ENCODE measurements at regions not wholly inside any gene's neighbourhood (a gene's known extent, or its start where the extent isn't known, plus 50 kb on each side); places are given as distances from the start of the nearest gene placed in this dataset.

GRCh38 chr1:114314098-114314497, 160.4 kb upstream of the SYT6 start:
- DNase-seq (ENCODE audit: low read depth in 2 of 2), result no peak

- peak; percentile 90 to 91 for DNase-seq (ENCODE audit: low read depth in 2 of 2)
These were observed 157.1 kb upstream of the SYT6 start for GRCh38 chr1:114310695-114311271.

GRCh38 chr1:114302821-114303220, 149.2 kb upstream of the SYT6 start:
- DNase-seq (ENCODE audit: low read depth in 2 of 2), result no peak

- no peak for DNase-seq (ENCODE audit: low read depth in 2 of 2)
These were observed 145.8 kb upstream of the SYT6 start for GRCh38 chr1:114299331-114299975.

GRCh38 chr1:114298008-114298407, 144.3 kb upstream of the SYT6 start:
- DNase-seq (ENCODE audit: low read depth in 2 of 2), result no peak

- no peak for DNase-seq (ENCODE audit: low read depth in 2 of 2)
These were observed 142.7 kb upstream of the SYT6 start for GRCh38 chr1:114296413-114296812.

- no peak for DNase-seq (ENCODE audit: low read depth in 2 of 2)
These were observed 141.7 kb upstream of the SYT6 start for GRCh38 chr1:114295321-114295720.

- DNase-seq (ENCODE audit: low read depth in 2 of 2), result no peak
These were observed 139.2 kb upstream of the SYT6 start for GRCh38 chr1:114292835-114293234.

GRCh38 chr1:114292194-114292593, 138.5 kb upstream of the SYT6 start:
- no peak for DNase-seq (ENCODE audit: low read depth in 2 of 2)

- DNase-seq (ENCODE audit: low read depth in 2 of 2), result no peak
These were observed 137.1 kb upstream of the SYT6 start for GRCh38 chr1:114290776-114291175.

- no peak for DNase-seq (ENCODE audit: low read depth in 2 of 2)
These were observed 136.7 kb upstream of the SYT6 start for GRCh38 chr1:114290341-114290740.

- no peak for DNase-seq (ENCODE audit: low read depth in 2 of 2)
These were observed 136.2 kb upstream of the SYT6 start for GRCh38 chr1:114289824-114290223.

GRCh38 chr1:114289306-114289705, 135.6 kb upstream of the SYT6 start:
- DNase-seq (ENCODE audit: low read depth in 2 of 2), result no peak

GRCh38 chr1:114286960-114287359, 133.3 kb upstream of the SYT6 start:
- DNase-seq (ENCODE audit: low read depth in 2 of 2), result no peak

GRCh38 chr1:114286179-114286578, 132.5 kb upstream of the SYT6 start:
- peak; percentile 27 to 34 for DNase-seq (ENCODE audit: low read depth in 2 of 2)

GRCh38 chr1:114282751-114283403, 129.2 kb upstream of the SYT6 start:
- peak; percentile 80 to 82 for DNase-seq (ENCODE audit: low read depth in 2 of 2)

GRCh38 chr1:114278911-114279310, 125.2 kb upstream of the SYT6 start:
- DNase-seq (ENCODE audit: low read depth in 2 of 2), result no peak

GRCh38 chr1:114278430-114278829, 124.8 kb upstream of the SYT6 start:
- no peak for DNase-seq (ENCODE audit: low read depth in 2 of 2)

- DNase-seq (ENCODE audit: low read depth in 2 of 2), result no peak
These were observed 121.1 kb upstream of the SYT6 start for GRCh38 chr1:114274621-114275317.

- DNase-seq (ENCODE audit: low read depth in 2 of 2), result no peak
These were observed 118.9 kb upstream of the SYT6 start for GRCh38 chr1:114272593-114272992.

- no peak for DNase-seq (ENCODE audit: low read depth in 2 of 2)
These were observed 117.0 kb upstream of the SYT6 start for GRCh38 chr1:114270718-114271117.

GRCh38 chr1:114270282-114270681, 116.6 kb upstream of the SYT6 start:
- no peak for DNase-seq (ENCODE audit: low read depth in 2 of 2)

- DNase-seq (ENCODE audit: low read depth in 2 of 2), result no peak
These were observed 115.9 kb upstream of the SYT6 start for GRCh38 chr1:114269539-114269938.

All from fibroblast of skin of left quadriceps (primary cell).